C4-2B (cell line): ENCODE measurements at regions not wholly inside any gene's neighbourhood (a gene's known extent, or its start where the extent isn't known, plus 50 kb on each side); places are given as distances from the start of the nearest gene placed in this dataset.

Experiments
- ZFX ChIP-seq: fragments of 450-650 bp; IDR thresholded peaks from 2 replicates; pipeline ENCODE4 v1.6.1; 2017
- TF ChIP-seq, protein P1 (sequence below): fragments of 450-650 bp; conservative IDR thresholded peaks from 2 replicates; pipeline ENCODE4 v1.5.1; 2017; ENCODE audit warnings: mild to moderate bottlenecking

DNA sequence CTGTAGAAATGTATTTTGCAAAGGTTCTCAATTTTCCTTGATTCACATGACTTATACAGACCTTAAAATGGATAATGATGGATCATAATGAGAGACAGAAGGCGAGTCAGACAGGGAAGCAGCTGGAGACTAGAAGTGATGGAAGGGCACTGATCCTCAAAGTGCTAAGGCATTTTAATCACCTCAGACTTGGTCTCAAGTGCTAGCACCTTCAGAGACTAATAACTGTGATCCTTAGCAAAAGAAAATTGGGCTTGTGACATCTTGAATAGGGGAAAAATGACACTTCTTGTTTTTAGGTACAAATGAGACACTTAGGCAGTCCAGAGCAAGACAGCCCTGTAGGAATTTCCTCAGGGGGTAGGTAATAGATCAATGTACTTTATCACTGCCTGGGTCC lies 1011.7 kb downstream of the SQOR start:
- TF ChIP-seq, protein P1, sequence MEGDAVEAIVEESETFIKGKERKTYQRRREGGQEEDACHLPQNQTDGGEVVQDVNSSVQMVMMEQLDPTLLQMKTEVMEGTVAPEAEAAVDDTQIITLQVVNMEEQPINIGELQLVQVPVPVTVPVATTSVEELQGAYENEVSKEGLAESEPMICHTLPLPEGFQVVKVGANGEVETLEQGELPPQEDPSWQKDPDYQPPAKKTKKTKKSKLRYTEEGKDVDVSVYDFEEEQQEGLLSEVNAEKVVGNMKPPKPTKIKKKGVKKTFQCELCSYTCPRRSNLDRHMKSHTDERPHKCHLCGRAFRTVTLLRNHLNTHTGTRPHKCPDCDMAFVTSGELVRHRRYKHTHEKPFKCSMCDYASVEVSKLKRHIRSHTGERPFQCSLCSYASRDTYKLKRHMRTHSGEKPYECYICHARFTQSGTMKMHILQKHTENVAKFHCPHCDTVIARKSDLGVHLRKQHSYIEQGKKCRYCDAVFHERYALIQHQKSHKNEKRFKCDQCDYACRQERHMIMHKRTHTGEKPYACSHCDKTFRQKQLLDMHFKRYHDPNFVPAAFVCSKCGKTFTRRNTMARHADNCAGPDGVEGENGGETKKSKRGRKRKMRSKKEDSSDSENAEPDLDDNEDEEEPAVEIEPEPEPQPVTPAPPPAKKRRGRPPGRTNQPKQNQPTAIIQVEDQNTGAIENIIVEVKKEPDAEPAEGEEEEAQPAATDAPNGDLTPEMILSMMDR = no peak
- no peak for TF ChIP-seq ZFX
